ENCODE measurements at regions not wholly inside any gene's neighbourhood (a gene's known extent, or its start where the extent isn't known, plus 50 kb on each side); places are given as distances from the start of the nearest gene placed in this dataset.
"Not testable (repeated sequence)": the region's sequence is repeated elsewhere in the genome, so short reads cannot be mapped to it uniquely, and the experiment has no call there.

- DNase-seq (ENCODE audit: low spot score): not testable (repeated sequence)
Observed at GRCh38 chr9:42434844-42435714, 251.6 kb downstream of the SPATA31A6 start.

DNA sequence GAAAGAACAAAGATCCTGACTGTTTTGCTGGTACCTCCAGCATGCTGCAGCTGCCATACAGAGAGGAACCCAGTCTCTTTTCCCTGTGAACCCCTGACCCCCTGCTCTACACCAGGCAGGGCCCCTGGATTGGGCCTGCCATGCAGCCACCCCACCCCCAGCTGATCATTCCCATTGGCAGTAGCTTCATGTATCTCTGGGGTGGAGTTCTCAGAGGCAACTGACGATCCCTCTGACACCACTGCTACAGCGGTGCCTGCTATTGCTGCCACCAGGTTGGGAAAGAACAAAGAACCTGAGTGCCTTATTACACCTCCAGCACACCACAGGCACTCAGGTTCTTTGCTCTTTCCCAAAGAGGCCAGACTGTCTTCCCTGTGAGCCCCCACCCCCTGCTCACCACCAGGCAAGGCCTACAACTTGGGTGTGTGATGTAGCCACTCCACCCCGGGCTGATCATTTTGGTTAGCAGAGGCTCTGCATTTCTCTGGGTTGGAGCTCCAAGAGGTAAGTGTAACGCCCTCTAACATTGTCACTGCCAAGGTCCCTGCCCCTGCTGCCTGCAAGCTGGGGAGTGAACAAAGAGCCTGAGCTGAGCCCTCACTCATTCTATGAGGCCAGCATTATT is 252.4 kb downstream of the SPATA31A6 start:
- not testable (repeated sequence) for DNase-seq (ENCODE audit: low spot score)

- DNase-seq (ENCODE audit: low spot score): not testable (repeated sequence)
Observed at GRCh38 chr9:42437057-42437759, 253.7 kb downstream of the SPATA31A6 start.

- not testable (repeated sequence) for DNase-seq (ENCODE audit: low spot score)
Observed at GRCh38 chr9:42442680-42443079, 259.2 kb downstream of the SPATA31A6 start.

DNA sequence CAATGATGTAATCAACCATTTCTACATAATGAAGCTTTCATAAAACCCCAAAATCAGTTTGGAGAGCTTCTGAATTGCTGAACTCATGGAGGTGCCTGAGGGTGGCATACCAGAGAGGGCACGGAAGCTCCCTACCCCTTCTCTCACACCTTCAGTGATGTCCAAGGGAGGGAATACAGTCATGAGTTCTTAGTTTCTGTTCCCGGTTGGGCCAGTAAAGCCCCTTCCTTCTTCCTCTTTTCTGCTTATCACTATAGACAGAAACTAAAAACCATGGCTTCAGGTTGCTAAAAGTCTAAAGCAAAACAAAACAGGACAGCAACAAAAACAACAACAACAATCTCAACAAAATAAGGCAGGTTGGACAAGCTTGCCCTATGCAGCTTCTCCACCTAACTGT is 260.0 kb downstream of the SPATA31A6 start:
- not testable (repeated sequence) for DNase-seq (ENCODE audit: low spot score)

DNA sequence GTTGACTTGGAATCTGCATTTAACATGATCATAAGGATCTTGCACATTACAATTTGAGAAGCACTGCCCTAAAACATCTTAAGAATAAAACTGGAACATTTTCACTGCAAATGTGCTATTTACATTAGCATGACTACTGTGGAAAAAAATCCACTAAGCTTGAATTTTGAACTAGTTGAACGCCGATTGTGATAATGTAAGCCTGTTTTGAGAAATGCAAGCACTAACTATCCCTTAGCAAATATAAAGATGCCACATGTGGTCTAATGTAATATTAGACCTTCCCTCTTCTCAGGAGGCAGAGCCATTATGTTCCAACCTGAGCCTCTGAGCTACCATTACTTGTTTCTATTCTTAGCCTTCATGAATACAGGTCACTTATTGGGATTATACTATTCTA is 278.0 kb downstream of the SPATA31A6 start:
- not testable (repeated sequence) for DNase-seq (ENCODE audit: low spot score)

- DNase-seq (ENCODE audit: low spot score): not testable (repeated sequence)
Observed at GRCh38 chr9:42461863-42462262, 278.4 kb downstream of the SPATA31A6 start.

- not testable (repeated sequence) for DNase-seq (ENCODE audit: low spot score)
Observed at GRCh38 chr9:42463981-42464380, 280.5 kb downstream of the SPATA31A6 start.

- DNase-seq (ENCODE audit: low spot score): peak; percentile 15
Observed at GRCh38 chr9:42470577-42470976, 287.1 kb downstream of the SPATA31A6 start.

GRCh38 chr9:42490989-42491388 is 307.5 kb downstream of the SPATA31A6 start:
- not testable (repeated sequence) for DNase-seq (ENCODE audit: low spot score)

DNA sequence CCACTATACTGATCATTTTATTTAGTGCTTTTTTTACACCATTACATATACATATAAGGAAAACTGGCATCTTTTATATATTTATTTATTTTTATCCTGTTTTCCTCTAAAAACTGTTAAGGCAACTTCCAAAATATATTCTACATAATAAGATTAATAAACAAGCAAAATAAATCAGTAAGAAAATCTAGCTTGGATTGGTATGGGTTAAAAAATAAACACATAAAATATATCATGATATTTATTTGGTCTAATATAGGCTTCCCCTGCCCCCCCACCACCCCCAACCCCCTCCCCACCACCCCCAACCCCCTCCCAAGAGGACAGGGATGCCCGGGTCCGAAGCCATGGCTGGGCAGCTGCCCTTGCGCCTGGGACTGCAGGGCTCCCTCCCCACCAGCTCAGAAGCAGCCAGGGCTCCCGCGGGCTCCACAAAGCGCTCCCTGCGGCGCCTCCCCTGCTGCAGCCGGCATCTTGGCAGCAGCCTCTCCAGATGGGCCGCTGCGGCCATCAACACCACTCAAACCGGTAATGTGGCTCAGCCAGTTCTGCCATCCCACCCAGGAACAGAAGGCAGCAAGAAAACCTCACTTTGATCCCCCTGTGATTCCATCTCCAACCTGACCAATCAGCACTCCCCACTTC is 319.3 kb downstream of the SPATA31A6 start:
- not testable (repeated sequence) for DNase-seq (ENCODE audit: low spot score)

- DNase-seq (ENCODE audit: low spot score): not testable (repeated sequence)
Observed at GRCh38 chr9:42508111-42508510, 324.7 kb downstream of the SPATA31A6 start.

DNA sequence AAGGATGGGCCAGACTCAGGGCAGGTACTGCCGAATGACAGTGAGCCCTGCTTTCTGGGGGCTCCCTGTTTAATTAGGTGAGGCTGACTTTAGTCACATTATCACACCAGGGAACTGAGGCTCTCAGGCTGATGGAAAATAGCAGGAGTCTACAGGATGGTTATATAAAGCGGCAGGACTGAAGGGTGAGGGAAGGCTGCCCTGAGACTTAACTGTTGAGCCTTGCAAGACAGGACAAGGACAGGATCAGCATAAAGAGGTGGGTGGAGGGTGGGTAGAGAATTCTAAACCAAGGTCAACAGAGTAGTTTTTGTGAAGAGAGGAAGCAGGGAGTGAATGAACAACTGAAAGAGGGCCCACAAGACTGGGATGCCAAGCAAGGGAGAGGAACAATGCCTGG is 330.1 kb downstream of the SPATA31A6 start:
- not testable (repeated sequence) for DNase-seq (ENCODE audit: low spot score)

DNA sequence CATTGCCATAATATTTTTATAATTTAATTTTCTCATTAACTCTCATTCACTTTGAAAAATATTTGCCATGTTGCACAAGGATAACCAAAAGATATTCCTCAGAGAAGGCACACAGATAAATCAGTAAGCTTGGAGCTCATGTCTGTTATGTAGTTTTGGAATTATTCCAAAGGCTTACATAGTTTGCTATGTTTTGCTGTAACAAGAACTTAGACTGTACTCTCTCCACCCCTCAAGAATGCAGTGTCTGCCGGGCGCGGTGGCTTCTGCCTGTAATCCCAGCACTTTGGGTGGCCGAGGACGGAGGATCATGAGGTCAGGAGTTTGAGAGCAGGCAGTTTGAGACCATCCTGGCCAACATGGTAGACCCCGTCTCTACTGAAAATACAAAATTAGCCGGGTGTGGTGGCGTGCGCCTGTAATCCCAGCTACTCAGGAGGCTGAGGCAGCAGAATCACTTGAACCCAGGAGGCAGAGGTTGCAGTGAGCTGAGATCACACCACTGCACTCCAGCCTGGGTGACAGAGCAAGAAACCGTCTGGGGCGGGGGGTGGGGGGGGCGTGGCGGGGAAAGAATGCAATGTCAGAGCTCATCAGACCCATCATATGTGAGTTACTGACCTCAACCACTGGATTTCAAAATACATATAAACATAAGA is 351.0 kb downstream of the SPATA31A6 start:
- DNase-seq (ENCODE audit: low spot score): not testable (repeated sequence)

- not testable (repeated sequence) for DNase-seq (ENCODE audit: low spot score)
Observed at GRCh38 chr9:42534984-42535325, 351.5 kb downstream of the SPATA31A6 start.

- not testable (repeated sequence) for DNase-seq (ENCODE audit: low spot score)
Observed at GRCh38 chr9:42550789-42551357, 367.4 kb downstream of the SPATA31A6 start.

- not testable (repeated sequence) for DNase-seq (ENCODE audit: low spot score)
Observed at GRCh38 chr9:42568530-42568929, 385.1 kb downstream of the SPATA31A6 start.

DNA sequence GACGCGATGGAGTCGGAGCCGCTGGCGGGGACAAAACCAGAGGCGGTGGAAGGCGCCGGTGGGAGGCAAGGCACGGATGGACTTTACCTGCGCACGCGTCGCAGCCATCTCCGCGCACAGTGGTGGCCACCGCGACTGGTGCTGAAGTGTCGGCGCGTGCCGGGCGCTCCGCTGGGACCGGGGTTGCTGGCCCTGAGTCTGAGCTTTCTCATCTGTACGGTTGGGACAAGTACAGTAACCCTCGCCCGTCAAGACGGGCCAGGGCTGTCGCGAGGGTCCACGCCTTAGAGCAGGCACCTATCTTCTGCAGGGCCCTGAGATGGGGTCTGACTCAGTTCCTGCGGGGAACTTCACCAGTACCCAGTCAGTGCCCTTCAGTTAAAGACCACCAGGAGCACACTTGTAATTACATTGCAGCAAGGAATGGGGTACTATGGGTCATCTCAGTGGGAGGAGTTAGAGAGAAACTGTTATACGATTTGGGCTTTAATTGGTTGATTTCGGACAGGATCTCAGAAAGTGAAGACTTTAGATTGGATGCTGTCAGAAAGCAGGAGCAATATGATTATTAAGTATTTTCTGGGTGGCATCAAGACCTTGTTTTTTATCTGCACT is 385.6 kb downstream of the SPATA31A6 start:
- DNase-seq (ENCODE audit: low spot score): not testable (repeated sequence)

GRCh38 chr9:42577851-42578250 is 394.4 kb downstream of the SPATA31A6 start:
- DNase-seq (ENCODE audit: low spot score): not testable (repeated sequence)
